ENCODE measurements at regions not wholly inside any gene's neighbourhood (a gene's known extent, or its start where the extent isn't known, plus 50 kb on each side); places are given as distances from the start of the nearest gene placed in this dataset.

- TF ChIP-seq CTCF (IDR thresholded peaks at IDR 0.05) (no peak), POLR2A (IDR thresholded peaks at IDR 0.05) (no peak)
These were observed 231.3 kb downstream of the SLITRK6 start for GRCh38 chr13:85567909-85568308.
